ENCODE measurements at regions not wholly inside any gene's neighbourhood (a gene's known extent, or its start where the extent isn't known, plus 50 kb on each side); places are given as distances from the start of the nearest gene placed in this dataset.

GRCh38 chr7:11297126-11297625, 323.5 kb downstream of the PHF14 start:
- DNase-seq, result no peak

GRCh38 chr7:11297764-11298163, 324.1 kb downstream of the PHF14 start:
- DNase-seq, result no peak

- DNase-seq, result no peak
These were observed 324.5 kb downstream of the PHF14 start for GRCh38 chr7:11298220-11298619.

DNA sequence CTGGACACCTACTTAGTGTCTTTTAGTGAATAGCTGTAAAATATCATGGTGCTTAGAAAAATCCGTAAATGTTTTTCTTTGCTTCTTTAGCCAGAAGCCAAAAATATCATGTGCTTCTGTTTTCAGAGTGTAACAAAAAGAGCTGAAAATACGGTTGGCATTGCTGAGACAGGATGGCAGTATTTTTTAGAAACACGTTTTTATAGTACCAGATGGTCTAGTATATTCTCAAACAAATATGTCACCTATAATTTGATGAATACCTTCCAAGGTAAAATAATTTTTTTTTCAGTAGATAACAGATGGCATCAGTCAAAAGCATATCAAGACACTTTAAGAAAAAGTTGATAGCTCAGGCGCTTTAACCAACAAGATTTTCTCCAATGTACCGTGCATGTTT, 326.6 kb downstream of the PHF14 start:
- DNase-seq, result no peak

DNA sequence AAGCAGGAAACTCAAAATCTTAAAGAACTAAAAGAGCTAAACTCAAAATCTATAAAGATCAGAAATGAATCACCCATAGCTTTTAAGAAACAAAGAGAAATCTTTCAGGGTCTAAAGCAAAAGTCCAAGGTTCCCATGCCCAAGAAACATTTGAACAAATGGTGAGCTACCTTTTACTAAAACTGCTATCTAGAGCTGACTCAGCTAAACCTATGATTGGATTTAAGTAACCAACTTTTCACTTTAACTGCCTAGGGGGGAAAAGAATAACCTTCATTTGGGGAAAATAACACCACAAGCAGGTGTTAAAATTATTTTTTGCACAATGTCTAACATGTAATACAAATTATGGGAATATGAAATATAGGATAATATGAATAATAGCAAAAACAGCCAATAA, 328.4 kb downstream of the PHF14 start:
- DNase-seq, result no peak

DNA sequence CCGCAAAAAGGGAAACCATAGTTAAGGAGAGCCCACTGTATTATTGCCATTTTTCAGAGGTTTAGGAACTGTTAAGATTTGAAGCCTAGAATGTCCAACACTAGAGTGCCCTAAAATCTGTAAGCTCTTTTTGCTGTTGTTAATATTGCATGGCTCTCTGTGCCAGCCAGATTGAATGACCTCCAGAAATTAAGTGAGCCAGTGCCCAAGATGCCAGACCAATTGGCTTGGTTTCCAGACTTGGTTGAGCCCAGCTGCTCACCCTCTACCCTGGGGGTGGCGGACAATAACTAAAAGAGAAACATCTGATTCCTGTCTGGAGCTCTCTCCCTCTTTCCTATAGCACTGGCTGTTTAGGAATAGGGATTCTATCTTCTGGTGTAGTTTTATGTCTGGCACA, 340.1 kb downstream of the PHF14 start:
- DNase-seq, result no peak

GRCh38 chr7:11315666-11316258, 342.1 kb downstream of the PHF14 start:
- DNase-seq, result no peak

- DNase-seq, result no peak
These were observed 344.1 kb downstream of the PHF14 start for GRCh38 chr7:11317766-11318165.

GRCh38 chr7:11319491-11320274, 346.0 kb downstream of the PHF14 start:
- no peak for DNase-seq

Measured in NCI-H510A treated with DMSO at 0.1 percent for 48 hours (cell line).